ENCODE measurements at regions not wholly inside any gene's neighbourhood (a gene's known extent, or its start where the extent isn't known, plus 50 kb on each side); places are given as distances from the start of the nearest gene placed in this dataset.

DNA sequence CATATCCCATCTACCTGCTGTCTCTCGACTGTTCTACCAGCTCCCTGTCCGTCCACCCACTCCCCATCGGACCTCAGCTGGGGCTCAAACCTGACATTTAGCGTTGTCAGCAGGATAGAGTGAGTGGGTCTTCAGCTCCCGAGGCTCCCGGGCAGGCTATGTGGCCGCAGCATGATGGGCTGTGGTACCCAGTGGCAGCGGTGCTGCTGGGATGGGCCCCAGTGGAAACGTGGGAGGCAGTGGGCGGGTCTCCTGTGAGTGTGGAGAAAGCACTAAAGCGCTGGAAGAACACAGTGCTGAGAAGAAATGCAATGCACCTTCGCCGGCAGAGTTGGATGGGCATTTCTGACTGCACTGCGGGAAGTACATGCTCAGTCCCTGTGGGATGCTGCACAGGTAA is 204.8 kb upstream of the SYT4 start:
- TF ChIP-seq ZNF70 (CRISPR knock-in tag; IDR thresholded peaks at IDR 0.05) (no peak), POU6F1 (CRISPR knock-in tag; IDR thresholded peaks at IDR 0.05; ENCODE audit: borderline replicate concordance, low read depth) (no peak), ZNF8 (CRISPR knock-in tag; IDR thresholded peaks at IDR 0.05) (no peak), ZFP3 (CRISPR knock-in tag; IDR thresholded peaks at IDR 0.05) (no peak)

Data from SK-N-SH treated with all-trans-retinoic acid at 6 μM for 48 hours (cell line).